Endometrial microvascular endothelial cells (primary cell): ENCODE measurements at regions not wholly inside any gene's neighbourhood (a gene's known extent, or its start where the extent isn't known, plus 50 kb on each side); places are given as distances from the start of the nearest gene placed in this dataset.
"Not testable (repeated sequence)": the region's sequence is repeated elsewhere in the genome, so short reads cannot be mapped to it uniquely, and the experiment has no call there.

Source experiments
- in situ Hi-C: cut with HindIII; loops from 2 replicates; pipeline ENCODE4 v1.10.0; 2017; ENCODE audit warnings: low sequenced_read_pairs, low pct_unique_long_range_greater_than_20kb; ENCODE audit errors: inconsistent ontology term

DNA sequence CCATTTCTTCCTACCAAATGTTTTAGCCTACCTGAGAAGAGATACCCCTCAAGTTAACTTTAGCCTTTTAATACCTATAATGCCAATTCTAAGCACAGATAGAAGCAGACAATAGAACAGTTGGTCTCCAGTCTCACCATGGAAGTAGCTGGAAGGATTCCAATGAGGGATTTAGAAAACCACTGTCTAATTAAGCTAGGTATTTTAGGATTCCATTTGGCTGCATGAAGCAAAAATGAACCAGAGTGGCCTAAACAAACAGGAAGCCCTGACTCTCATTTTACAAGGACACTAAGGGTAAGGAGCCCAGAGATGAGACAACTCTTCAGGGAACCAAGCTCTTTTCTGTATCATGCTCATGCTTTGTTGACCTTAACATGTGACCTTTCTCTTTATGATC lies 199.2 kb downstream of the ALDH8A1 start:
- in situ Hi-C loops = no loop called here

- in situ Hi-C loops = no loop called here
These were observed 201.4 kb downstream of the ALDH8A1 start for GRCh38 chr6:134748484-134748883.

DNA sequence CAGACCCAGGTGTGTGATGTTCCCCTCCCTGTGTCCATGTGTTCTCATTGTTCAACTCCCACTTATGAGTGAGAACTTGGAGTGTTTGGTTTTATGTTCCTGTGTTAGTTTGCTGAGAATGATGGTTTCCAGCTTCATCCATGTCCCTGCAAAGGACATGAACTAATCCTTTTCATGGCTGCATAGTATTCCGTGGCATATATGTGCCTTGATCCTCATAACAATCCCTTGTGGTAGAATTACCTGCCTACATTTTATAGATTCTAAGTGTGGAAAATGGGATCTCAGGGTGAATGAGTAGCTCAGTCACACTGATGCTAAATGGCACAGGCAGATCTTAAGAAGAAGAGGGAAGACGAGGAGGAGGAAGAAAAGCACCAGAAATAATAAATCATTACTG lies 202.7 kb downstream of the ALDH8A1 start:
- in situ Hi-C loops = not testable (repeated sequence)

GRCh38 chr6:134746140-134746539 lies 203.8 kb downstream of the ALDH8A1 start:
- in situ Hi-C loops = no loop called here

GRCh38 chr6:134745192-134745591 lies 204.7 kb downstream of the ALDH8A1 start:
- in situ Hi-C loops = not testable (repeated sequence)

DNA sequence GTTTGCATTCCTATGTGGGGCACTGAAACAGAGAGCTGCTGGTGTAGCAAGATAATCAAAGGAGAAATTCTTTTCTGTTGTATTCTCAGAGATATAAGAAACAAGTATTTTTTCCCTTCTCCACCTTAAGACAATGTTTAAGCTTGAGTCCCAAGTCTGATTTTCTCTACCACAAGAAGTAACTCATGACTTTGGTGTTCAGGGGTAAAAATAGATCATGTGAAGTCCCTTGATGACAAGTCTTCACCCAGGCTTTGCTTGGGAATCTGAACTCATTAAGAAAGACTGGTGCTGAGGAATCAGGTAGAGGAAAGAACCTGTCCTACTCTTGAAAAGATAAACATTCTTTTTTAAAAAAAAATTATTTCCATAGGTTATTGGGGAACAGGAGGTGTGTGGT lies 205.6 kb downstream of the ALDH8A1 start:
- in situ Hi-C loops = loop anchor here (5.0 kb wide), 1 partner anchor 78 kb away; no protein-coding TSS in a partner anchor

DNA sequence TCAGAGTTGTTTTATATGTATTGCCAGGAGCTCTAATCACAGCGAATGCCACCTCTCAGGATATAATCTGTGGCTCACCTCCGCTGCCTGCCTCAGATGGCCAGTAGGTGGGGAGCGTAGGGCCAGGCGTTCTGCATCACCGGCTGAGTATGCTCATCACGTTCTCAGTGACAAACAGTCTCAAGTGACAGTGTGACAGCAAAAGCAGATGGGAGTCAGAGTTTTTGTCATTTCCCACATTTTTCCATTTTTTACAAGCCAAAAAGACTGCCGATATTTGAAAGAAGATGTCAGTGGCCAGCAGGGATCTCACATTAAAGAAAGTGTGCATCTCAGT lies 208.7 kb downstream of the ALDH8A1 start:
- in situ Hi-C loops = loop anchor here (5.0 kb wide), 1 partner anchor 81 kb away; no protein-coding TSS in a partner anchor

GRCh38 chr6:134740473-134741199 lies 209.3 kb downstream of the ALDH8A1 start:
- in situ Hi-C loops = loop anchor here (5.0 kb wide), 1 partner anchor 82 kb away; no protein-coding TSS in a partner anchor

DNA sequence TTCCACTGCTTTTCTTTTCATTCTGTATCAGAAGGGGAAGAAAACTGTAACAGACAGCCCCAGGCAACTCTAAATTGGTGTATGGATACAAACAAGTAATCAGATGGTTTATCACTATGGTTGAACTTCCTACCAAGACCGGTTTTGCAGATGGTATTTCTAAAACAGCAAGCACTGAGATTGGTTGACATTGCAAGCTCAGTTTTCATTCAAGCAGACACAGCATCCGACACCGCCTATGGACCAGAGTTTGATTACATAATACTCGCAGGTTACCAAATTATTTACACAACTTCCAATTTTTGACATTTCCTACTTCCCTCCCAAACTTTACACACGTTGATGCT lies 209.9 kb downstream of the ALDH8A1 start:
- in situ Hi-C loops = loop anchor here (5.0 kb wide), 1 partner anchor 82 kb away; no protein-coding TSS in a partner anchor

- in situ Hi-C loops = loop anchor here (5.0 kb wide), 1 partner anchor 83 kb away; no protein-coding TSS in a partner anchor
These were observed 210.4 kb downstream of the ALDH8A1 start for GRCh38 chr6:134739299-134740026.

DNA sequence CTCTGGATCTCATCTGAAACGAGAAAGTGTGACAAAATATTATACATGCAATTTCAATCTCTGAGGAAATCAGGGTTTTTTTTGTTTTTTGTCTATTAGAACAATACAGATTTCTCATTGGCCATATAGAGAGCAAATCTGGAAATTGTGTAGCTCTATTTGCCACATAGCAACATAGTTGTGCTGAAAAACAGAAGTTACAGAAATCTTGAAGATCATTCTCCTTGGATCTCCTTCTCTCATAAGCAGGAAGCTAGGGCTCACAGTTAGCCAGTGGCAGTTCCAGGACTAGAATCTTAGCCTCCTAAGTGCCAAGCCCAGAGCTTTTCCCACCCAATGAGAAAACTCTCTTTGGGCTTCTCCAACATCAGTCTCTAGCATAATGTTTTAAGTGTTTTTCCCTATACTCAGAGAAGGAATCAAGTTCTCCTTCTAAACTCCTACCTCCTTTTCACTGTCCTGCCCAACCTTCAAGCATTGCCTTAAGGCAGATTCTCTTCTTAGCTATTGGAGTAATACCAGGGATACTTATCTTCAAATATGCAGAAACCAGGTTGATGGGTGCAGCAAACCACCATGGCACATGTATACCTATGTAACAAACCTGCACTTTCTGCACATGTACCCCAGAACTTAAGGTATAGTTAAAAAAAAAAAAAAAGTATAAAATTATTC lies 211.6 kb downstream of the ALDH8A1 start:
- in situ Hi-C loops = no loop called here

GRCh38 chr6:134735461-134735860 lies 214.4 kb downstream of the ALDH8A1 start:
- in situ Hi-C loops = no loop called here

DNA sequence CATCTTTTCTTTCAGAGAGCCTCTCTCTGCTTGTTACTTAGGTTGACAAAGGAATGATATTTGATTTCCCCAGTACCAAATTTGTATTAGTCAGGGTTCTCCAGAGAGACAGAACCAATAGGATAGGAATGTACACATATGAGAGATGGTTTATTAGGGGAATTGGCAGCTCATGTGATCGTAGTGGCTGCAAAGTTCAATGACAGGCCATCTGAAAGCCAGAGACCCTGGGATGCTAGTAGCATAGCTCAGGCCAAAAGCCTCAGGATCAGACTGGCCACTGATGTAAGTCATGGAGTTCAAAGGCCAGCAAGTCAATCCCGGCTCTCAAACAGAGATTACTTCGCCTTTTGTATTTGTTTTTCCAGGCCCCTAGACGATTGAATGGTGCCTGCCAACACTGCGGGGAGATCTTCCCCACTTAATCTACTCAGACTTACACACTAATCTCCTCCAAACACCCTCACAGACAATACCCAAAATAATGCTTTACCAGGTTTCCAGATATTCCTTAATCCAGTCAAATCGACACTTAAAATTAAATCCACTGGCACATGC lies 215.5 kb downstream of the ALDH8A1 start:
- in situ Hi-C loops = no loop called here

GRCh38 chr6:134733801-134734200 lies 216.1 kb downstream of the ALDH8A1 start:
- in situ Hi-C loops = no loop called here

GRCh38 chr6:134732763-134733162 lies 217.1 kb downstream of the ALDH8A1 start:
- in situ Hi-C loops = no loop called here

GRCh38 chr6:134731615-134732014 lies 218.3 kb downstream of the ALDH8A1 start:
- in situ Hi-C loops = no loop called here

- in situ Hi-C loops = no loop called here
These were observed 219.9 kb downstream of the ALDH8A1 start for GRCh38 chr6:134730013-134730412.

DNA sequence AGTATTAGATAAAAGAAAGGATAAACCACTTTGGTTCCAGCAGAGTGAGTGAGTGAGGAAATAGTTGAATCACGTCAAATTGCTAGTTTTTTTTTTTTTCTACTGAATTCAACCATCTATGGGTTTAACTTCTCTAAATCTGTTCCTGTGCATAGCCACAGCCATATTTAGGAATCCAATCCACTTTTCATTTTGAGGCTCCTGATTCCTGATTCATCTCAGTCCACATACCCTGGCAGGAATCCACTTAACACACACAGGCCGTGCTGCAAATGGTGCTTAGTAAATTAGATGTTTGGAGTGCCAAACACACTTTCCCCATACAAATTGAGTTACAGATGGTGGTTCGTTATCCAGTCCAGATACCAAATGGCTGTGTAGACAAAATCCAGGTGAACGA lies 220.3 kb downstream of the ALDH8A1 start:
- in situ Hi-C loops = no loop called here

GRCh38 chr6:134727081-134727480 lies 222.8 kb downstream of the ALDH8A1 start:
- in situ Hi-C loops = no loop called here

GRCh38 chr6:134725590-134725989 lies 224.3 kb downstream of the ALDH8A1 start:
- in situ Hi-C loops = no loop called here
